ENCODE measurements at regions not wholly inside any gene's neighbourhood (a gene's known extent, or its start where the extent isn't known, plus 50 kb on each side); places are given as distances from the start of the nearest gene placed in this dataset.
A peak's percentile ranks its signal among the peaks of the same experiment; 100 is the strongest.
"Not testable (repeated sequence)": the region's sequence is repeated elsewhere in the genome, so short reads cannot be mapped to it uniquely, and the experiment has no call there.

DNA sequence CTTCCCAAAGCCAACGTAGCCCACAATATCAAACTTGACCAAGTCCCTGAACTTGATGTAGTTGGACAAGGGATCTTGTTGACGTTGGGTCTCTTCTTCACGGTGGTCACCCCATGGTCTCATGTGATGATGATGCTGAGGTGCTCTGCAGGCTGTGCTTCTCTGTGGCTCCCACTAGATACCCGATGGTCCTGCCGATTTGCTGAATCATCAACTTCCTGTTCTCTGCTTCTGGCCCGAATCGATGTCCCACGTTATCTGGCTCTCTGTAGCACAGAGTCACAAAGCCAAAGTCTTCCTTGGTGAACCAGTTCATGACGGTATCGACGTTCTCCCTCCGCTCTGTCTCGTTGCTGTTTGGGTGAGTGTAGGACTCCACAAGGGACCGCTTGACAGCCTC, 201.0 kb downstream of the ADRA2C start:
- DNase-seq = not testable (repeated sequence)

DNA sequence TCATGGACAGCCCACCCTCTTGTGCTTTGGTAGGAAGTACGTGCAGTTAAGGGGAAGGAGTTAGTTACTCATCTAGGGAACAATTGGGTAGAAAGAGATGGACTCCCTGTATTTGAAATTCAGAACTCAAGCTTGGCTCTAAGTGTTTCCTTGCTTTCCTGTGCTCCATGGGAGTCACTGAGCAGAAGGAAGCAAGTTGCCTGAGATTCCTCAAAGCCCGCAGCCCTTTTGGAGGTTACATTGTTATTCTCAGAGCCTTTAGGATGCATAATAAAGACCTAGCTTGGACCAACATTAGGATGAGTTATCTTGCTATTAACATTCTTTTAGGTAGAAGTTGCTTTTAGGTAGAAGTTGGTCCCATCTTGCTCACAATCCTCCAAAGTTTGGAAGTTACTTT, 206.4 kb downstream of the ADRA2C start:
- DNase-seq = not testable (repeated sequence)

- peak; percentile 29 for DNase-seq
These were observed 207.5 kb downstream of the ADRA2C start for GRCh38 chr4:3973581-3974200.

DNA sequence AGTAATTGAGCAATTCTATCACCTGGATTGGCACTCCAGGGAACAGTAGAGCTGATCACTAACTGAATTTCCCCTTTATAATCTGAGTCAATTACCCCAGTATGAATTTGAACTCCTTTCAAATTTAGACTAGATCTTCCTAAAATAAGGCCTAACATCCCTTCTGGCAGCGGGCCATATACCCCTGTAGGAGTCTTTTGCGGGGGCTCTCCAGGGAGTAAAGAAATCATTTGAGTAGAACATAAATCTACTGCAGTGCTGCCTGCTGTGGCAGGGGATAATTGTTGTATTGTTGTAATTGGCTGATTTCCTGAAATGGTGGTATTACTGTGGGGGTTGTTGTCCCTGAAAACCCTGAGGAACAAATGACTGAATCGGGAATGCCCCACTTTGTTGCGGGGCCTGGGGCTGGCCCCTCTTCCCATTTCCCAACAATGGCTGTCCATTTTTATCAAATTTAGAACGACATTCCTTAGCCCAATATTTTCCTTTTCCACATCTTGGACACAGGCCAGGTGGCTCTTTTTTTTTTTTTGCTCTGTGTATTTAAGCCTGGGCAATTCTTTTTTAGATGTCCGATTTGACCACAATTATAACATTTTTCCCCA, 217.4 kb downstream of the ADRA2C start:
- peak; percentile 70 for DNase-seq

DNA sequence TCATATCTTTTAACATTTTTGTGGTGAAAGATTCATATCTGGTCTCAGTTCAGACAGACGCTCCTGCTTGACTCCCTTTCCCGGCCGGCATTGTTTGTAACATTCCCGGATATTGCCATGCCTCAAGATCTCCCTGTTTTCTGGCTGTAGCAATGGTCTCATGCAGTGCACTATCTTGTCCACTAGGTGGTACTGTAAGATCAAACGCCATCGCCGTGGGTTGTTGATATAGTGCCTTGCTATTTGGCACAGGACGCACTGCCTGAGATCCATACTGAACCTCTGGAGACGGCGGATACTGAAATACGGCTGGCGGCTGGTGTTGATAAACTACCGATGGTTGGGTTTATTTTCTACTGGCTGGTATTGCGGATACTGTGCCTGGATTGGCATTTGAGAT, 218.6 kb downstream of the ADRA2C start:
- not testable (repeated sequence) for DNase-seq

- not testable (repeated sequence) for DNase-seq
These were observed 220.2 kb downstream of the ADRA2C start for GRCh38 chr4:3986412-3986811.

GRCh38 chr4:3997386-3997785, 229.3 kb downstream of the OTOP1 start:
- not testable (repeated sequence) for DNase-seq

GRCh38 chr4:4004036-4004435, 222.7 kb downstream of the OTOP1 start:
- not testable (repeated sequence) for DNase-seq

DNA sequence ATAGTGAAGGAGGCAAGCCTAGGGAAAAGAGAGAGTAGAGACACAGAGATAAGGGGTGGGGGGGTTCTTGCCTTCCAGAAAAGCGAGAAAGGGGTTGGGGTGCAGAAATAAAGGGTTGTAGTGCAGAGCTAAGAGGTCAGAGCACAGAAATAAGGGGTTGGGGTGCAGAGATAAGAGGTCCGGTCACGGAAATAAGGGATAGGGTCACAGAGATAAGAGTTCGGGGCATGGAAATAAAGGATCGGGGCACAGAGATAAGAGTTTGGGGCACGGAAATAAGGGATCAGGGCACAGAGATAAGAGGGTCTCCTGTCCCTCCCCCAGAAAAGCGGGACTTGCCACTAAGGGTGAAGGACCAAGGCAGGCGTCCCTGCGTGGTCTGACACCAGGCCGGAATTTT, 222.0 kb downstream of the OTOP1 start:
- DNase-seq = not testable (repeated sequence)

DNA sequence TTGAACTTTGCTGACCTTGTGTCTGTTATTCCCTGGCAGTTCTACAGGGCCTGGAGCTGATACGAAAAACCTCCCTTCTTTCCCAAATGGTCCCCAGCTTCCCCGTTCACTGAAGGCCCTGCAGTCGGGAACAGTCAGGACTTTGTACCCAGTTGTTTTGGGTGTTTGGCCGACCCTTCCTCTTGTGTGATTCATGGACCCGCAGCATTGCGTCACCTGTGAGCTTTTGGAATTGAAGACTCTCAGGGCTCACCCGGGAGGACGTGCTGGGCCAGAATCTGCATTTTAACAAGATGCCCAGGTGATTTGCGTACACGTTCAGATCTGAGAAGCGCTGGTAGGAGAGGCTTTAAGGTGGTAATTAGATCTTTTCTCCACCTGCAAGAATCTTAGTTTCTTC, 220.4 kb downstream of the OTOP1 start:
- not testable (repeated sequence) for DNase-seq

- not testable (repeated sequence) for DNase-seq
These were observed 207.7 kb downstream of the OTOP1 start for GRCh38 chr4:4019071-4019470.

GRCh38 chr4:4021161-4021560, 205.6 kb downstream of the OTOP1 start:
- DNase-seq = not testable (repeated sequence)

- not testable (repeated sequence) for DNase-seq
These were observed 200.0 kb downstream of the OTOP1 start for GRCh38 chr4:4026708-4027107.

GRCh38 chr4:4028752-4029151, 198.0 kb downstream of the OTOP1 start:
- not testable (repeated sequence) for DNase-seq

DNA sequence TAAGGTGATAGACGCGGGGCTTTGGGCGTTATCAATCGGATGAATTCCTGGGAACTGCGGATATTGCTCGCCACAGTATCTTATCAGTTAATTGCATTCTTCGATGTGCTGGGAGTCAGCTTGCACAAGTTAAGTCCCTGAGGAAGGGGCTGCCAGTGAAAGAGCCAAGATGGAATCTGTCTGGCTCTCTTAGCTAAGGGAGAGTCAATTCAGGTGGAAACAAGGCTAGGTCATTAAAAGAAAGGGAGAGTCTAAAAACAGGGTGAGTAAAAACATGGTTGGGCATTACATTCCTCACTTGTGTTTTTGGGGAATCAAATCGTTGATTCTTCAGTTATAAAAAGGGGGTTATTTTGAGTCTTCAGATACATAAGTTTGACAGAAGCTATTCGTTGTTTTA, 196.2 kb downstream of the OTOP1 start:
- DNase-seq = not testable (repeated sequence)

DNA sequence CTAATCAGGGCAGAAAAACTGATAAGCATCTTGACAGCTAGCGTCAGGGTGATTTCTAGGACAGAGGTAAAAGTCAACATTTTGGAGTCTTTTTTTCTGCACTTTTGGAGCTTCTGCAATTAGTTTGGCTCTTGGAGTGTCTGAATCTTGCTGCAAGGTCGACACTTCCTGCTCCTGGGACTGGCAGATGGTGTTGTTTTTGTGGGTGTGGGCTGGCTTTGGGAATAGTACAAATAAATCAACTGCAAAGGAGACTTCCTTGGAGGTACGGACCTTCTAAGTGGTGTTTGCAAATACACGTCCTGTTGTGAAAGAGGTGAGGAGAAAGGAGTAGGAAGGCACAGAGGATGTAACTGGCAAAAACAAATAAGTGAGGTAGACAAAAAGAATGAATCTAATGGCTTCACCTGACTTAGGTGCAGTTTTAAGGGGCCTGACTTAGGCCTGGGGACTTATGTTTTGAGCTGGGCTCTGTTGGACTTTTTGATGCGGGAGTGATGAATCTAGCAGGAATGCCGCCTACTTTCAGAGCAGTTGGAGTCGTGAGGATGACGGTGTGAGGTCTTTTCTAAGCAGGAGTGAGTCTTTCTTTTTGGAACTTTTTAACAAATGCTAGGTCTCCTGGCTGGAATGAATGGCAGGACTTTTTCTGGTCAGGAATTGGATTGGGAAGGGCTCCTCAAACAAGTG, 195.1 kb downstream of the OTOP1 start:
- DNase-seq = not testable (repeated sequence)

- DNase-seq = not testable (repeated sequence)
These were observed 194.4 kb downstream of the OTOP1 start for GRCh38 chr4:4032364-4032763.

- not testable (repeated sequence) for DNase-seq
These were observed 193.7 kb downstream of the OTOP1 start for GRCh38 chr4:4032801-4033605.

GRCh38 chr4:4037399-4038138, 189.2 kb downstream of the OTOP1 start:
- not testable (repeated sequence) for DNase-seq

DNA sequence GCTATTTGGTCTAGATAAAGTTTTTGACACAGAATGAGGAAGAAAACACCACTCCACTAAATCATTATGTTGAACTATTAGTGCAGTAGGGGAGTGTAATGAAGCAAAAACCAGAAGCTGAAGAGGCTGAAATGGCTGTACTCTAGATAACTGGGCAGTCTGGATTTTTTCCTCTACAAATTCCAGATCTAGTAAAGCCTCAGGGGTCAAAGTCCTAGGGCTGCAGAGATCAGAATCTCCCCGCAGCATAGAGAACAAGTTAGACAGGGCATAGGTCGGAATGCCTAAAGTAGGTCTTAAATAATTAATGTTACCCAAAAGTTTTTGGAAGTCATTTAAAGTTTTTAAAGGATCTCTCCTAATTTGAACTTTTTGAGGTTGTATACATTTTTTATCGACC, 180.9 kb downstream of the OTOP1 start:
- not testable (repeated sequence) for DNase-seq

- not testable (repeated sequence) for DNase-seq
These were observed 180.0 kb downstream of the OTOP1 start for GRCh38 chr4:4046686-4047085.

- not testable (repeated sequence) for DNase-seq
These were observed 179.5 kb downstream of the OTOP1 start for GRCh38 chr4:4047202-4047601.
